Endothelial cell of hepatic sinusoid (primary cell): ENCODE measurements at regions not wholly inside any gene's neighbourhood (a gene's known extent, or its start where the extent isn't known, plus 50 kb on each side); places are given as distances from the start of the nearest gene placed in this dataset.
"Not testable (repeated sequence)": the region's sequence is repeated elsewhere in the genome, so short reads cannot be mapped to it uniquely, and the experiment has no call there.

Experiments used
- in situ Hi-C: cut with HindIII; loops from 2 replicates; pipeline ENCODE4 v1.10.0; 2017; ENCODE audit warnings: low sequenced_read_pairs

- in situ Hi-C loops: not testable (repeated sequence)
Measured at GRCh38 chr19:34620134-34620533, 56.8 kb downstream of the SCGB2B2 start.

- in situ Hi-C loops: loop anchor here (5.0 kb wide), 1 partner anchor 86 kb away; no protein-coding TSS in a partner anchor
Measured at GRCh38 chr19:34618410-34618809, 58.5 kb downstream of the SCGB2B2 start.

- in situ Hi-C loops: loop anchor here (5.0 kb wide), 1 partner anchor 86 kb away; no protein-coding TSS in a partner anchor
Measured at GRCh38 chr19:34617996-34618395, 59.0 kb downstream of the SCGB2B2 start.

- in situ Hi-C loops: no loop called here
Measured at GRCh38 chr19:34603003-34603402, 74.0 kb downstream of the SCGB2B2 start.

GRCh38 chr19:34601071-34601470 lies 75.9 kb downstream of the SCGB2B2 start:
- in situ Hi-C loops: no loop called here

- in situ Hi-C loops: no loop called here
Measured at GRCh38 chr19:34600366-34600765, 76.6 kb downstream of the SCGB2B2 start.

GRCh38 chr19:34598217-34599155 lies 78.5 kb downstream of the SCGB2B2 start:
- in situ Hi-C loops: no loop called here

GRCh38 chr19:34597596-34597995 lies 79.4 kb downstream of the SCGB2B2 start:
- in situ Hi-C loops: no loop called here

GRCh38 chr19:34596989-34597388 lies 80.0 kb downstream of the SCGB2B2 start:
- in situ Hi-C loops: no loop called here

- in situ Hi-C loops: no loop called here
Measured at GRCh38 chr19:34596115-34596514, 80.8 kb downstream of the SCGB2B2 start.

- in situ Hi-C loops: no loop called here
Measured at GRCh38 chr19:34595683-34596082, 81.3 kb downstream of the SCGB2B2 start.

- in situ Hi-C loops: no loop called here
Measured at GRCh38 chr19:34590228-34590627, 86.7 kb downstream of the SCGB2B2 start.

GRCh38 chr19:34589730-34590129 lies 87.2 kb downstream of the SCGB2B2 start:
- in situ Hi-C loops: no loop called here

- in situ Hi-C loops: no loop called here
Measured at GRCh38 chr19:34588846-34589245, 88.1 kb downstream of the SCGB2B2 start.

GRCh38 chr19:34588249-34588648 lies 88.7 kb downstream of the SCGB2B2 start:
- in situ Hi-C loops: no loop called here

- in situ Hi-C loops: no loop called here
Measured at GRCh38 chr19:34580408-34580807, 96.6 kb downstream of the SCGB2B2 start.

GRCh38 chr19:34580055-34580336 lies 97.0 kb downstream of the SCGB2B2 start:
- in situ Hi-C loops: no loop called here

GRCh38 chr19:34579281-34580054 lies 97.5 kb downstream of the SCGB2B2 start:
- in situ Hi-C loops: no loop called here

- in situ Hi-C loops: no loop called here
Measured at GRCh38 chr19:34578751-34579150, 97.2 kb downstream of the WTIP start.

GRCh38 chr19:34578173-34578572 lies 96.6 kb downstream of the WTIP start:
- in situ Hi-C loops: no loop called here

- in situ Hi-C loops: no loop called here
Measured at GRCh38 chr19:34577531-34578101, 96.1 kb downstream of the WTIP start.

GRCh38 chr19:34577056-34577455 lies 95.5 kb downstream of the WTIP start:
- in situ Hi-C loops: no loop called here
